Bronchial epithelial cell (primary cell): ENCODE measurements at regions not wholly inside any gene's neighbourhood (a gene's known extent, or its start where the extent isn't known, plus 50 kb on each side); places are given as distances from the start of the nearest gene placed in this dataset.

Experiments used
- DNase-seq: peaks from one replicate; pipeline ENCODE4 v3.0.0-alpha.2; 2010; ENCODE audit warnings: low read depth
- FAIRE-seq: peaks from 2 replicates; lab custom pipeline; 2011; peaks lifted over from hg19 to GRCh38; lab: Jason Lieb, UNC
- H3K27me3 ChIP-seq: 2 replicates; pipeline ENCODE4 v1.5.1; 2011; ENCODE audit warnings: low read length; ENCODE audit not compliant: control insufficient read depth, insufficient read depth
- H3K36me3 ChIP-seq: 2 replicates; pipeline ENCODE4 v1.5.1; 2011; ENCODE audit warnings: low read length; ENCODE audit not compliant: control insufficient read depth, insufficient read depth
- H3K4me3 ChIP-seq: 2 replicates; pipeline ENCODE4 v1.5.1; 2011; ENCODE audit warnings: mild to moderate bottlenecking, low read depth, low read length, control low read depth
- CTCF ChIP-seq: IDR thresholded peaks from 2 replicates; pipeline ENCODE4 v1.5.1; 2011; ENCODE audit warnings: mild to moderate bottlenecking, moderate library complexity, low read length, control low read depth, inconsistent platforms; ENCODE audit not compliant: insufficient read depth, severe bottlenecking

- no peaks in the 10 kb centered on the region for H3K36me3 ChIP-seq
- TF ChIP-seq CTCF = no peak
- FAIRE-seq = no peak
- peaks cover 3% of the 10 kb centered on the region for H3K27me3 ChIP-seq
- DNase-seq = no peak
- H3K4me3 ChIP-seq = no peak overlapping the region
Observed at GRCh38 chr19:31421856-31422255, 72.6 kb upstream of the TSHZ3 start.

GRCh38 chr19:31423896-31424295 is 74.7 kb upstream of the TSHZ3 start:
- no peak for DNase-seq
- TF ChIP-seq CTCF = no peak
- Histone ChIP-seq H3K4me3 (no peak overlapping the region), H3K27me3 (peaks cover 3% of the 10 kb centered on the region), H3K36me3 (no peaks in the 10 kb centered on the region)
- no peak for FAIRE-seq

GRCh38 chr19:31424861-31425620 is 75.8 kb upstream of the TSHZ3 start:
- FAIRE-seq (no peak), DNase-seq (no peak)
- Histone ChIP-seq H3K4me3 (no peak overlapping the region), H3K27me3 (peaks cover 3% of the 10 kb centered on the region), H3K36me3 (no peaks in the 10 kb centered on the region)
- no peak for TF ChIP-seq CTCF

- H3K27me3 ChIP-seq = peaks cover 2% of the 10 kb centered on the region
- no peak for FAIRE-seq
- no peak for TF ChIP-seq CTCF
Observed at GRCh38 chr19:31427857-31428256, 78.6 kb upstream of the TSHZ3 start.

GRCh38 chr19:31430381-31430780 is 81.1 kb upstream of the TSHZ3 start:
- Histone ChIP-seq H3K27me3 (peaks cover 2% of the 10 kb centered on the region), H3K4me3 (no peak overlapping the region), H3K36me3 (no peaks in the 10 kb centered on the region)
- DNase-seq = no peak
- no peak for FAIRE-seq
- TF ChIP-seq CTCF = no peak

More at GRCh38 chr19:31427857-31428256, 78.6 kb upstream of the TSHZ3 start:
- Histone ChIP-seq H3K36me3 (no peaks in the 10 kb centered on the region), H3K4me3 (no peak overlapping the region)
- no peak for DNase-seq
